ENCODE measurements at regions not wholly inside any gene's neighbourhood (a gene's known extent, or its start where the extent isn't known, plus 50 kb on each side); places are given as distances from the start of the nearest gene placed in this dataset.

DNA sequence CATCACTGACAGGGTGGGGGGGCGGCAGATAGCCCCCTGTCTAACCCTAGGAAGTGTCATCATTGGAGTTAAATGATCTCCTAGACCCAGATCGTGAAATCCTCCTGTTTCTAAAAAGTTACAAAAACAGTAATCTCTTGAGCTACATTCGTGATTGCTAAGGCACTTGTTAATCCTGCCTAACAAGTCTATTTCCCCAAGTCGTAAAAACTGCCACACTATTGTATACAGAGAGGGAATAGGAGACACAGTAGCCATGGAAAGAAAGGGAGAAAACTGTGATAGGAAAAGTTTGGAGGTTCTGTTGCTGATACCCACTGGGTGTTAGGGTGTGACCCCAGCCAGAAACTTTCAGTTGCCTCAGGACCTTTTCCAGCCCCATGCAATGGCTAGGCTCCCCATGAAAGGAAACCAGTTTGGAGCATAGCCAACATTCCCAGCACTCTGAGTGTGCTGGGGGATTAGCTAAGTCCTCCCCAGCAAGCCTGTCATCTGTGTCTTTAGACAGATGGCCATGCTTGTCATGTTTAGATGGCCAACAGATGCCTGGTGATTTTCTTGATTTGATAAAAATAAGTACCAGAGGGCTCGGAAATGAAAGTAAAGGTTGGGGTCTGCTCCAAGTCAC, 63.3 kb upstream of the ANXA10 start:
- TF ChIP-seq, protein P1, sequence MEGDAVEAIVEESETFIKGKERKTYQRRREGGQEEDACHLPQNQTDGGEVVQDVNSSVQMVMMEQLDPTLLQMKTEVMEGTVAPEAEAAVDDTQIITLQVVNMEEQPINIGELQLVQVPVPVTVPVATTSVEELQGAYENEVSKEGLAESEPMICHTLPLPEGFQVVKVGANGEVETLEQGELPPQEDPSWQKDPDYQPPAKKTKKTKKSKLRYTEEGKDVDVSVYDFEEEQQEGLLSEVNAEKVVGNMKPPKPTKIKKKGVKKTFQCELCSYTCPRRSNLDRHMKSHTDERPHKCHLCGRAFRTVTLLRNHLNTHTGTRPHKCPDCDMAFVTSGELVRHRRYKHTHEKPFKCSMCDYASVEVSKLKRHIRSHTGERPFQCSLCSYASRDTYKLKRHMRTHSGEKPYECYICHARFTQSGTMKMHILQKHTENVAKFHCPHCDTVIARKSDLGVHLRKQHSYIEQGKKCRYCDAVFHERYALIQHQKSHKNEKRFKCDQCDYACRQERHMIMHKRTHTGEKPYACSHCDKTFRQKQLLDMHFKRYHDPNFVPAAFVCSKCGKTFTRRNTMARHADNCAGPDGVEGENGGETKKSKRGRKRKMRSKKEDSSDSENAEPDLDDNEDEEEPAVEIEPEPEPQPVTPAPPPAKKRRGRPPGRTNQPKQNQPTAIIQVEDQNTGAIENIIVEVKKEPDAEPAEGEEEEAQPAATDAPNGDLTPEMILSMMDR (conservative IDR thresholded peaks at IDR 0.05 in 1 of 2, IDR thresholded peaks at IDR 0.05 in 1 of 2; ENCODE audit: extremely low read depth in 1 of 2, insufficient read depth in 1 of 2, low read depth in 1 of 2, low read length in 2 of 2): no peak
- TF ChIP-seq EZH2 (IDR thresholded peaks at IDR 0.05; ENCODE audit: borderline replicate concordance, low read length): no peak
